GM19467 (cell line): ENCODE measurements at regions not wholly inside any gene's neighbourhood (a gene's known extent, or its start where the extent isn't known, plus 50 kb on each side); places are given as distances from the start of the nearest gene placed in this dataset.
"Not testable (repeated sequence)": the region's sequence is repeated elsewhere in the genome, so short reads cannot be mapped to it uniquely, and the experiment has no call there.

Experiments used
- ATAC-seq: cut with Tn5 transposase; IDR thresholded peaks from one replicate; pipeline ENCODE4 v1.9.1; 2021; ENCODE audit warnings: mild to moderate bottlenecking, moderate library complexity; ENCODE audit not compliant: unreplicated experiment

DNA sequence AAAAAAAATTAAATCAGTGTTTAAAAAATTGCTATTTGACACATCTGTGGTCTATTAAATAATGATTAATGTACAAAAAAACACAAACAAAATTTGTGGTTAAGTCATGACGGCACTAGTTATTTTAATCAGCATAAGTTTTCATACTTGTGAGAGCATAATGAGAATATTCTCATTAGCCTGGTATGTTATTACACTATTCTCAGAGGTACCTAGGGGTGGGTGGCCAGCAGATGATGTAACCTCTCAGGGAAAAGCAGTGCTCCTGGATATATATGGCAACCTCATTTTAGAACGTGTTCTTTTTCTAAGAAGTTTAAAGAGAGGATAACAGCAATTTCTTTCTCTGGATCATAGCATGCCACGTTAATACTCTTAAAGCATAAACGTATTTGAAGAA is 109.2 kb downstream of the GJA1 start:
- no peak for ATAC-seq

DNA sequence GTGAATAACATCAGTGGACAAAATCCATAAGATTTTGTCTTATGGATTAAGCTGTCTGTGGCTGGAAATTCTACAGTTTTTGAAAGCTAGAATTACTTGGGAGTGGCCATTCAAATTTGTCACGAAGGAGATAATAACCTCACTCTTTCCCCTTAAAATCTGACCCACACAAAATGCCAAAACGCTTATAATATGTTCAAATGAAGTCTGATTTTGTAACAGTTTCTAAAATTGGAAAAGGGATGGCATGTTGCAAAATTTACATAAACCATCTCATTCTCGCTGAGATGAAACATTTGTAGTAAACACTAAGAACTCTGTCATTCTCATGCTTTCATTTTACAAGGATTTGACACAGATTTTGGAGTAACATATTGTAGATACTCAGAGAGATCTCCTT is 112.7 kb downstream of the GJA1 start:
- no peak for ATAC-seq

DNA sequence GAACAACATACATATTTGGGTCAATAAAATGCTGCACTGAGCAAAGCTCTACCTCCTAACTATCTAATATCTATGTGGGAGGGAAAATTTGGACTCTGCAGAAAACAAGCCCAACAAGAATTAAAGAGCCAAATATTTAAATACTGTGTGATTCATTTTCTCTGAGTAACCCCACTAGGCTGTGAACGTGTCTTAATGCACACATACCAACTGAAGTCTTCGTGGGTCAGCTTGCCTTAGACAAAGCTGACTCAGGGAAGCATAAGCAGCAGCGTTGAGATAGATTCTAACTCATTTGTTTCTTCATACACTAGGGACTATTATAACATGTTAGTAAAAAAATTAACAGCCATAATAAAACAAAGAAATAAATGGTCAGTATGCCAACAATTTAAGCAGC is 114.3 kb downstream of the GJA1 start:
- ATAC-seq: no peak

DNA sequence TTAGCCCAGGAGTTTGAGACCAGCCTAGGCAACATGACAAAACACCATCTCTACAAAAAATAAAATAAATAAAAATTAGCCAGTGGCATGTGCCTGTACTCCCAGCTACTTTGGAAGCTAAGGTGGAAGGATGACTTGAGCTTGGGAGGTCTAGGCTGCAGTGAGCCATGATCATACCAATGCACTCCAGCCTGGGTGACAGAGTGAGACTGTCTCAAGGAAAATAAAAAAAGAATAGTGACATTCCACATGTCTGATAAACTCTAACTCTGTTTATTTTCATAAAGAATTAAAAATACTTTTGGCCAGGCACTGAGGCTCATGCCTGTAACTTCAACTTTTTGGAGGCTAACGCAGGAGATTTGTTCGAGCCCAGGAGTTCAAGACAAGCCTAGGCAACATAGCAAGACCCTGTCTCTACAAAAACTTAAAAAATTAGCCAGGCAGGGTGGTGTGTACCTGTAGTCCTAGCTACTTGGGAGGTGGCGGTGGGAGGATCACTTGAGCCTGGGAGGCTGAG is 115.1 kb downstream of the GJA1 start:
- ATAC-seq: no peak

DNA sequence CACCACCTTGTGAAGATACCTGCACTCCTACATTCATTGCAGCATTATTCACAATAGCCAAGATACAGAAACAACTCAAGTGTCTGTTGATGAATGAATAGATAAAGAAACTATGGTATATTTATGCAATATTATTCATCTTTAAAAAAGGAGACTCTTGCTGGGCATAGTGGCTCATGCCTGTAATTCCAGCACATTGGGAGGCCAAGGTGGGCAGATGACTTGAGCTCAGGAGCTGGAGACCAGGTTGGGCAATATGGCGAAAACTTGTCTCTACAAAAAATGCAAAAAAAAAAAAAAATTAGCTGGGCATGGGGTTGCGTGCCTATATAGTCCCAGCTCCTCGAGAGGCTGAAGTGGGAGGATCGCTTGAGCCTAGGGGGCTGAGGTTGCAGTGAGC is 119.8 kb downstream of the GJA1 start:
- no peak for ATAC-seq

DNA sequence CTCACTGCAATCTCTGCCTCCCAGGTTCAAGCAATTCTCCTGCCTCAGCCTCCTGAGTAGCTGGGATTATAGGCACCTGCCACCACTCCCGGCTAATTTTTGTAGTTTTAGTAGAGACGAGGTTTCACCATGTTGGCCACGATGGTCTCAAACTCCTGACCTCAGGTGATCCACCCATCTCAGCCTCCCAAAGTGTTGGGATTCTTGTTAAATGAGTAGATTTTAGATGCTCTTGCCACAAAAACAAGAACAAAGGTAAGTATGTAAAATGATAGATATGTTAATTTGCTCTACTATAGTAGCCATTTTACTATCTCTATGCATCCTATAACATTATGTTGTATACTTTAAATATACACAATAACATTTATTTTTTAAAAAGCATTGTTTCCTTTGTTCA is 120.7 kb downstream of the GJA1 start:
- not testable (repeated sequence) for ATAC-seq

DNA sequence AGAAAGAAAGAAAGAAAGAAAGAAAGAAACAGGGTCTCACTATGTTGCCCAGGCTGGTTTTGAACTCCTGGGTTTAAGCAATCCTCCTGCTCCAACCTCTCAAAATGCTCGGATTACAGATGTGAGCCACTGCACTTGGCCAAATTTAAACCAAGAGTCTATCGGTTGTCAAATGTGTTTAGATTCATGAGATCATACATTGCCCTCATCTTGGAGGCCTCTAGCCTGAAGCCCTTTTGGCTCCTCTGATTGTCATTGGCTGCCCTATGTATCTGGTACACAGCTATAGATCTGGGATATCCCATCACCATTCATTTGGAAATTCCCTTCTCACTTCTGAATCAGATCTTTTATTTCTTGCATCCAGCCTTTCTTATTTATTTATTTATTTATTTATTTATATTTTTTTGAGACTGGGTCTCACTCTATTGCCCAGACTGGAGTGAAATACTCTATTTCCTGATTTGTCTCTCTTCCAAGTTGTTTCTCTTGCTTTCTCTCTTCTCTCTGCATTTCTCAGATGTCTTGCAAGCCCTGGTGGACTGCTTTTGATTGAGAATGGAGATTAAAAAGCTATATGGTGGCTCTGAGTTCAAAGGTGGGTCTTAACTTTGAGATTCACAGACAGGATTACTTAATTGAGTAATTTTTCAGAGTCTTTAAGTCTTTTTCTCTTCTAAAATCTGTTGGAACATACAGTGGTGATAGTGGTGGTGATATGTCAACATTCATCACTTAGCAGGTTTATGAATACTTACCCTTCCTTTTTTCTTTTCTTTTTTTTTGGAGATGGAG is 121.9 kb downstream of the GJA1 start:
- no peak for ATAC-seq

DNA sequence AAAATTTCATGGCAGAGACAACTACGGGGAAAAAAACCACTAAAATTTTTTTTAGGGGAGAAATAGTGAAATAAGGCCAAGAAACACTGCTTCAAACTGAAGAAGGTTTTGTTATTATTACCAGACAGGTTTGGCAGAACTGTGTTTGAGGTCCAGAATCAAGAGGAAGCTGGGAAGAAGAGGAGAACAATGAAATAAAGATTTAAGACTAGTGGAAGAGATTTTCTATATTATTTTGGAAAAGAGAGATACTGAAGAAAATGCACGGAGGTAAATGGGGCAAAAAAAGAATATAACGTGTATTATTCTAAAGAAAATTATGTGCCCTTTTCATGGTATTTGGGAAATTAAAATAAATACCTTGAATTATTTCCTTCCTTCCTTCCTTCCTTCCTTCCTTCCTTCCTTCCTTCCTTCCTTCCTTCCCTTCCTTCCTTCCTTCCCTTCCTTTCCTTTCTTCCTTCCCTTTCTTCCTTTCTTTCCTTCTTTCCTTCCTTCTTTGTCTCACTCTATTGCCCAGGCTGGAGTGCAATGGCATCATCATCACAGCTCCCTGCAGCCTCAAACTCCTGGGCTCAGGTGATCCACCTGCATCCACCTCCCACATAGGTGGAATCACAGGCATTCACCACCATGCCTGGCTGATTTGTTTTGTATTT is 124.3 kb downstream of the GJA1 start:
- no peak for ATAC-seq

DNA sequence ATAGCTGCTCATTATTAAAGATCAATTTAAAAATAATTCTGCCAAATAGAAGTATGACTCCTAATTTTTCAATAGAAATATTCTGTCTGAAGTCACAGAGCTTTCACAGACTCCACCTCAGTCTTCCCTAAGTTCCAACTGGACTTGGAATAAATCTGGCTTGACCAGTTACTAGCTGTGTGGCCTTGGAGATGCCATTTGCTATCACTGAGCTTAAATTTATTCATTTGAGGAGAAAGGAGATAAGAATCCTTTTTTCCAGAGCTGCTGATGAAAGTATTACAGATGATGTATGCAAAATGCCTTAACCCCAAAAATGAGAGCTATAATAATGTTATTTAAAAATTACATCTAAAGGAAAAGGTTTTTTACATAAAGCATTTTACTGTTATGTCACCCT is 125.0 kb downstream of the GJA1 start:
- ATAC-seq: no peak

DNA sequence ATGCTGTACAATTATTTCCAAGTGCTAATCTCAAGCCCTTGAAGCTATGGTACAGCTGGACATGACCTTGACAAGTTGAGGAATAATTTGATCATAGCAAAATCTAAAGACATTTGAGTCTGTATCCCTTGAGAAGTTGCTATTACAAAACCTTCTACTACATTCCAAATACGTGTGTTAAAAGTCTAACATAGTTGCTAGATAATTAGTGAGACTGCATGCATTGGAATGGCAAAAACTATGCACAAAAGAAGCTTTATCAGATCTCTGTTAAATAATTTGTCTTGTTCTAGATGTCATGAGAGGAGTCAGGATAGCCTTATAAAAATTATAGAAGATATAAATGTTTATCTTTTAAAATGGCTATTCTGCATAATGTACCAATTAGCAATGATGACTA is 127.8 kb downstream of the GJA1 start:
- no peak for ATAC-seq

DNA sequence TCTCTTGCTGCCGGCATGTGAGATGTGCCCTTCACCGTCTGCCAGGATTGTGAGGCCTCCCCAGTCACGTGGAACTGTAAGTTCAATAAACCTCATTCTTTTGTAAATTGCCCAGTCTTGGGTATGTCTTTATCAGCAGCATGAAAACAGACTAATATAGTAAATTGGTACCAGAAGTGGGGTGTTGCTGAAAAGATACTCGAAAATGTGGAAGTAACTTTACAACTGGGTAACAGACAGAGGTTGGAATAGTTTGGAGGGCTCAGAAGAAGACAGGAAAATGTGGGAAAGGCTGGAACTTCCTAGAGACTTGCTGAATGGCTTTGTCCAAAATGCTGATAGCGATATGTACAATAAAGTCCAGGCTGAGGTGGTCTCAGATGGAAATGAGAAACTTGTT is 129.1 kb downstream of the GJA1 start:
- not testable (repeated sequence) for ATAC-seq

DNA sequence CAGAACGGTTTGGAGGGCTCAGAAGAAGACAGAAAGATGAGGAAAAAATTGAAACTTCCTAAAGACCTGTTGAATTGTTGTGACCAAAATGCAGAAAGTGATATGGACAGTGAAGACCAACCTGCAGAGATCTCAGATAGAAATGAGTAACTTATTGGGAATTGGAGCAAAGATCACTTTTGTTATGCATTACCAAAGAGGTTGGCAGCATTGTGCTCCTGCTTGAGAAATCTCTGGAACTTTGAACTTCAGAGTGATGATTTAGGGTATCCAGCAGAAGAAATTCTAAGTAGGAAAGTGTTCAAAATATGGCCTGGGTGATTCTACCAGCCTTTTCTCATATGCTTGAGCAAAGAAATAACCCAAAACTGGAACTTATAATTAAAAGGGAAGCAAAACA is 136.0 kb downstream of the GJA1 start:
- ATAC-seq: no peak

DNA sequence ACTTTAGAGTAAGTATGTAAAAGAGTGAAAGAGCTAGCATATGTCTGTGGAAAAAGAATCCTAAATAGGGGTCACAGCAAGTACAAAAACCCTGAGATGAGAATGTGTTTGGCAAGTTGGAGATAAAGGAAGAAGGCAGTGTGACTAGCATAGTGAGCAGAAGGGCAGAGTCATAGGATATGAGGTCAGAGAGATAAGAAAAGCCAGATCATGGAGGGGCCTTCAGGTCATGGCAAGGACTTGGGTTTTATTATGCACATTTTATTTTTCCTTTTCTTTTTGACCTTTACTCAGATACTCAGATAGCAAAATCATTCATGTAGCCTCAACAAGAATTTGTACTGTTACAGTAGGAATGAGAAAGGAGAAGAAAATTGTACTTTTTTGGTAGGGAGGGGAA is 138.0 kb downstream of the GJA1 start:
- ATAC-seq: no peak

DNA sequence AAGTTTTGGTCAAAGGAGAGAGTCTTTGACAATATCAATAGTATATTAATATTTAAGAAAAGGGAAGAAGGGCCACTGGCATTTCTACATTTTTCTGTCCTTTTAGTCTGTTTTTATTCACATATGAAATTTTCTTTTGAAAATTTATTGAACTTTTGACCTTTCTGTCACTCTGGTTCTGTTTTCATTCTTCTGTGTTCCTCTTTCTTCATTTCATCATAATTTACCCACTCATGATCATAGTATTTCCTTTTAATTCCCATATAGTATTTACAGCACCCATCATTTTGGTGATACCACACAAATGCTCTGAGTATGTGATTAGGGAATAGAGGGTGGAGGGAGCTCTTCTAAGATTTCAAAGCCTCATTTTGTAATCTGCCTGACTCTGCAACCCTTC is 142.8 kb downstream of the GJA1 start:
- ATAC-seq: no peak

DNA sequence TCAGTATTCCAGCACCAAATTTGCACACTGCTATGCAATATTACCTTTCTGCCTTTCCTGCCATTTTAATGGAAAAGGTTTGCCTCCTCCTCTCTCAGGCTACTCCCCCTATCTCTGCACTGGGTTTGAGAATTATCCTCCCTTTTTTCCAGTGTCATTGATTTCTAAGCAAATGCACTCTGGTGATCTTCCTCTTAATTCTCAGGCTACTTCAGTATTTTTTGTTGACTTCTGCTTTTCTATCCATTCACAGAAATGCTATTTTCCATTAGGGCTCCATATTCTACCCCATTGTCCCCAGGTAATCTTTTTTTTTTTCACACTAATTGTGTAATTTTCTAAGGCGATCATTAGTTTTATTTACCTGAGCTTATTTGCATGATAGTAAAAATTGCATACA is 144.0 kb downstream of the GJA1 start:
- no peak for ATAC-seq

DNA sequence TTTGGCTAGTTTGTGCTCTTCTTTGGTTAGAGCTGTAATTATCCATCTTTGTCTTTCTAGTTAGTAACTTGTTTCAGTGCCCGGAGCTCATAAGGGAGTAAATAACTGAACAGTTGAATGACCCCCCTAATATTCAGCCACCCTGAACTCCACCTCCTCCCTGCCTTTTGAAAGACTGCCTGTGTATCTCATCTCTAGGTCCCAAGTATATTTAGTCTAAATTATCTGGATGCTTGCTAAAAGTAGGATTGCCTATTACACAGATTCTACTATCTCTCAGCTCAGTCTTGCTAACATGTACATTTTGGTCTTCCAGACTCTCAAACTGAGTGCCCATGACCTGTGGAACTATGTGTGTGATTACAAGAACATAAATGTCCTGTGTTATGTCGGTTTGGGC is 145.9 kb downstream of the GJA1 start:
- no peak for ATAC-seq

DNA sequence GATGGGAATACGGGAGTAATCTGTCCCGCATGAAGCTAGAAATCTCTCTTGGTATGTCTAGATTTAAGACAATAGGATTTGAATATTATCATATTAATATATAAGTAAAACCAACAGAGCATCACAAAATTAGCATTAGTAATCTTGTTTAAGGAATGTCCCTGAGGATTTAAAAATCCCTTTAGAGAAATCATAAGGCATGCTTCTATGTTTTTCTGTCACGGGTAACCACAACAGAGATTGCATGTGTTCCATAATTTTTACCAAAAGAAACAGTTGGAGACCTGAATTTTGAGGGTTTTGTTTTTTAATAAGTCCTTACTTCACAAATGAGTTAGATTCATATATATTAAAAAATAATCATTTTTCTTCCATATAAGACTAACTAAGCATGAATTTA is 146.8 kb downstream of the GJA1 start:
- ATAC-seq: no peak

DNA sequence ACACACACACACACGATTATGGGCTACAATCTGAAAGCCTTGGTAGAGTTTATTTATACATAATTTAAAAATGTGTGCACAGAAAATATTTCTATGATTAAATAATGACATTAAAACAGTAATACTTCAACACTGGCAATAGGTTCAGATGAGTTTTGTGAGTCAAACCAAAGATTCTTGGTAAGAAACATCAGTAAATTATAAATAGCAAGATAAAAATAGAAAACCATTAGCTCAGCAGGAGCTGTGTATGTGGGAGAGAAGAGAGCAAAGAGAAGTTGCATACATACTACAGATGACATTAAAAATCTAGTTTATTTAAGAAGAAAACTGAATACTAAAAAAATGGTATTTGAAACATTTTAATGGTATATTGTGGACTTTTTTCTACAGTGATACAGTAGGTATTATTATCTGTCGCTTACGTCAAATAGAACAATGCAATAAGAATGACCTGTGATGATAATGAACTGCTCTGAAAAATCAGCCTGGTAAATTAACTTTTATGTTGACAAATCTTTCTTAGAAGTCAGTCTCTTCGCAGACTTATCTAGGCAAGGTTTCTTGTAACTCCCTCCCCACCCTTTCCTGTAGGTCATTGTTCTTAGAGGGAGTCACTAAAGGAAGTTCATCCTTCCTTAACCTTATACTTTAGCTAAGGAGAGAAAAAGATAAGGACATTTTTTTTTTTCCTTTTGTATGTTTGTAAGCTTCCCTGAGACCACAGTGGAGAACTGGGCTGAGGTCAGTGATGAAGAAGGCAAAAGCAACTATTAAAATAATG is 149.3 kb downstream of the GJA1 start:
- ATAC-seq: no peak

DNA sequence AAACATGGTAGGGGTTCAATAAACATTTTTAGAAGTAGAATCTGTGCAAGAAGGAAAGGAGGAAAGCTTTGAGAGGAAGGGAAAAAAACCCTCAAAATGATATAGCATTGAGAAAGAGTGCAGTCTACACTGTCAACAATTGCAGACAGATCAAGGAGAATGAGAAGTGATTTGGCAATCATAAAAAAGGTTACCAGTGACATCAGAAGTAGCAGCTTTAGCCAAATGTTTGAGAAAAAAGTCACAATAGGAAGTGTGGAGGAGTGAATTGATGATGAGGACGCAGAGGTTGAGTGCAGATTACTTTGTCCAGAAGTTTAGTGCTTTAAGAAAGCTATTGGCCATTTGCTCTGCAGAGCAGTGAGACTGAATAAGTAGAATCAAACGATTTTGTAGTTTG is 155.0 kb downstream of the GJA1 start:
- ATAC-seq: no peak

DNA sequence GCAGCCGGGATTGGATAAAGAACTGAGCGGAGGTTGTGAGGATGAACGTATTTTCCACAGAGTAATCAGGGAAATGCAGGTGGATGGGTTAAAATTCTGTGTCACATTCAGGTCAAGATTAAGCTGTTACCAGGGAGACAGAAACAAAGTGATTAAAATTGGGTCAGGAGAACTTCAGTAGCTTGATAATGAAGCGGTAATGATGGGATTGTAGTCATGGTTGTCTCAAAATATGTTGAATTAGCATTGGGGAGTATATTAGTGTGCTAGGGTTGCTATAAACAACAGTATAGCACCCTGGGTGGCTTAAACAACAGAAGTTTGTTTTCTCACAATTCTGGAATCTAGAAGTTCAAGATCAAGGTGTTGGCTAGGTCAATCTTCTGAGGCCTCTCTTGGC is 155.5 kb downstream of the GJA1 start:
- ATAC-seq: no peak

DNA sequence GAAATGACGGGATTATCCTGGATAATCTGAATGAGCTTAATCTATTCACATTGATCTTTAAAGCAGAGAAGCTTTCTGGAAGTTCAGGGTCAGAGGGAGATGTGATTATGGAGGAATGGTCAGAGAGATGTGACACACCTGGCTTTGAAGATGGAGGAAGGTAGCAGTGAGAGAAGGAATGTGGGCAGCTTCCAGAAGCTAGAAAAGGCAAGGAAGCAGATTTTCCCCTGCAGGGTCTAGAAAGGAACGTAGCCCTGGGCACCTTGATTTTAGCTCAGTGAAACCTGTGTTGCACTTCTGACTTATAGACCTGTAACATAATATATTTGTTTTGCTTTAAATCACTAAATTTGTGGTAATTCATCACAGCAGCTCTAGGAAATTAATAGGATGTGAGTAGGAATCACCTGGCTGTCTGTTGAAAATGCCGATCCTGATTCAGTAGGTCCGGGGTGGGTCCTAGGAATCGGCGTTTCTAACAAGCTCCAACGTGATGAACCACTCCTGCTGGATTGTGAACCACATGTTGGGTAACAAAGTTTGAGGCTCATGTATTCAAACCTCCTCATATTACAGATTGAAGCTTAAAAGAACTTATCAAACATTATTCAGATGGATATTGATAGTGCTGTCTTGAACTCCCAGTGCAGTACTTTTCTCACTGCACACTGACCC is 157.0 kb downstream of the GJA1 start:
- no peak for ATAC-seq
